Pancreas (tissue), 10 donors: ENCODE measurements at regions not wholly inside any gene's neighbourhood (a gene's known extent, or its start where the extent isn't known, plus 50 kb on each side); places are given as distances from the start of the nearest gene placed in this dataset.

Source experiments
- ATAC-seq, 4 donors: fragments of 200-7000 bp; cut with Tn5 transposase; one replicate each; pipeline versions ENCODE4 v1.8.0 to v1.9.1; 2020; ENCODE audit warnings: mild to moderate bottlenecking in 4 of 4, moderate library complexity in 4 of 4
- DNase-seq, 6 donors: peaks; one replicate each; pipeline ENCODE4 v3.0.0-alpha.2; 2020
- FAIRE-seq: peaks from 2 replicates; lab custom pipeline; 2012; peaks lifted over from hg19 to GRCh38; lab: Jason Lieb, UNC
- H3K27ac ChIP-seq, 4 donors: fragments of 200-600 bp; sonication (generic); 1 replicate in 3 of 4; 2 replicates in 1 of 4; pipeline versions ENCODE4 v1.5.0 to v1.8.0; 2020
- H3K27me3 ChIP-seq, 4 donors: fragments of 200-600 bp; one replicate each; pipeline ENCODE4 v1.8.0; 2021
- H3K36me3 ChIP-seq, 3 donors: fragments of 200-600 bp; sonication (generic) in 1 of 3; one replicate each; pipeline versions ENCODE4 v1.5.0 to v1.8.0; 2020 to 2021
- H3K4me1 ChIP-seq, 3 donors: fragments of 200-600 bp; one replicate each; pipeline ENCODE4 v1.8.0; 2021
- H3K4me3 ChIP-seq, 4 donors: fragments of 200-600 bp; sonication (generic) in 2 of 4; one replicate each; pipeline versions ENCODE4 v1.5.0 to v1.8.0; 2020 to 2021
- H3K9me3 ChIP-seq, 4 donors: fragments of 200-600 bp; one replicate each; pipeline ENCODE4 v1.8.0; 2021
- WGBS, 2 donors: extraction: QIAGEN DNeasy Blood & Tissue Kit; methylation state at CpG; one replicate each; pipeline ENCODE4 v1.1.7; 2013; 5-methylcytosine and 5-hydroxymethylcytosine counted together
- intact Hi-C, 3 donors: fragments of 100-400 bp; cut with DNase I; formaldehyde crosslinking; loops; one replicate each; pipeline versions ENCODE4 v1.11.1 to v1.14.2; 2022
- TF ChIP-seq, protein P1 (sequence below), 4 donors: fragments of 200-600 bp; sonication (generic) in 3 of 4; IDR thresholded peaks; one replicate each; pipeline versions ENCODE4 v1.5.0 to v1.8.0; 2021; ENCODE audit warnings: antibody characterized with exemption in 4 of 4
- donor health status: healthy with polysubstance abuse.
- donor health status: DM: no; HTN: no; CAD: no; lungs with moderate emphysema.
- donor health status: DM: no; HTN: no; CAD: no.
- donor health status: control.
- donor health status: control.
- donor health status: Bipolar disorder and iron deficiency.
- donor health status: DM: yes; HTN: yes; CAD: no.
- donor health status: DM: no; HTN: no; CAD: no.
- donor health status: DM: no; HTN: no; CAD: no.
- donor health status: DM: yes; HTN: yes; CAD: no.

DNA sequence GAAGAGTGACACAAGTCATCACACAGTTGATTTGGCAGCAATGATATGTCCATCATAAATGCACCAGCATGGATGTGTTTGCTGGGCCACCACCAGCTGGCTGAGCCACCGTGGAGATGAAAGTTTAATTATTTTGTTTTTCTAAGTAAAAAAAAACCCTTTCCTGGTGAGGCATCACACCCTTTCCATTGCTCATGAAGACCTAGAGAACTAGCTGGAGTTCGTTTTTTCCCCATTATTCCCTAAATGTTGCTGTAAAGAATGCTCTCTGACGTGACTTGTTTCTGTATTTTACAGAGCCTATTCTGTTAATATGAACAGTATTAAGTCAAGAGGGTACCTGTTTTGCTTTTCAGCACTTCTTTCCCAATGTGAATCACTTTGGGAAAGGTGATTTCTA lies 257.9 kb downstream of the MSRB3 start:
- H3K4me3 ChIP-seq, result no peak overlapping the region
- no peaks in the 10 kb centered on the region for H3K4me1 ChIP-seq
- TF ChIP-seq, protein P1, sequence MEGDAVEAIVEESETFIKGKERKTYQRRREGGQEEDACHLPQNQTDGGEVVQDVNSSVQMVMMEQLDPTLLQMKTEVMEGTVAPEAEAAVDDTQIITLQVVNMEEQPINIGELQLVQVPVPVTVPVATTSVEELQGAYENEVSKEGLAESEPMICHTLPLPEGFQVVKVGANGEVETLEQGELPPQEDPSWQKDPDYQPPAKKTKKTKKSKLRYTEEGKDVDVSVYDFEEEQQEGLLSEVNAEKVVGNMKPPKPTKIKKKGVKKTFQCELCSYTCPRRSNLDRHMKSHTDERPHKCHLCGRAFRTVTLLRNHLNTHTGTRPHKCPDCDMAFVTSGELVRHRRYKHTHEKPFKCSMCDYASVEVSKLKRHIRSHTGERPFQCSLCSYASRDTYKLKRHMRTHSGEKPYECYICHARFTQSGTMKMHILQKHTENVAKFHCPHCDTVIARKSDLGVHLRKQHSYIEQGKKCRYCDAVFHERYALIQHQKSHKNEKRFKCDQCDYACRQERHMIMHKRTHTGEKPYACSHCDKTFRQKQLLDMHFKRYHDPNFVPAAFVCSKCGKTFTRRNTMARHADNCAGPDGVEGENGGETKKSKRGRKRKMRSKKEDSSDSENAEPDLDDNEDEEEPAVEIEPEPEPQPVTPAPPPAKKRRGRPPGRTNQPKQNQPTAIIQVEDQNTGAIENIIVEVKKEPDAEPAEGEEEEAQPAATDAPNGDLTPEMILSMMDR (IDR thresholded peaks at IDR 0.05), result no peak
- ATAC-seq, result no peak
- WGBS, 2 donors, result 52 to 66% methylated on average over 3 of the region's 3 CpGs
- H3K27me3 ChIP-seq, result no peaks in the 10 kb centered on the region
- H3K27ac ChIP-seq, result no peak overlapping the region
- H3K36me3 ChIP-seq, result no peaks in the 10 kb centered on the region
- no peak for DNase-seq
- intact Hi-C loops, result no loop called here
- no peaks in the 10 kb centered on the region for H3K9me3 ChIP-seq
- no peak for FAIRE-seq

DNA sequence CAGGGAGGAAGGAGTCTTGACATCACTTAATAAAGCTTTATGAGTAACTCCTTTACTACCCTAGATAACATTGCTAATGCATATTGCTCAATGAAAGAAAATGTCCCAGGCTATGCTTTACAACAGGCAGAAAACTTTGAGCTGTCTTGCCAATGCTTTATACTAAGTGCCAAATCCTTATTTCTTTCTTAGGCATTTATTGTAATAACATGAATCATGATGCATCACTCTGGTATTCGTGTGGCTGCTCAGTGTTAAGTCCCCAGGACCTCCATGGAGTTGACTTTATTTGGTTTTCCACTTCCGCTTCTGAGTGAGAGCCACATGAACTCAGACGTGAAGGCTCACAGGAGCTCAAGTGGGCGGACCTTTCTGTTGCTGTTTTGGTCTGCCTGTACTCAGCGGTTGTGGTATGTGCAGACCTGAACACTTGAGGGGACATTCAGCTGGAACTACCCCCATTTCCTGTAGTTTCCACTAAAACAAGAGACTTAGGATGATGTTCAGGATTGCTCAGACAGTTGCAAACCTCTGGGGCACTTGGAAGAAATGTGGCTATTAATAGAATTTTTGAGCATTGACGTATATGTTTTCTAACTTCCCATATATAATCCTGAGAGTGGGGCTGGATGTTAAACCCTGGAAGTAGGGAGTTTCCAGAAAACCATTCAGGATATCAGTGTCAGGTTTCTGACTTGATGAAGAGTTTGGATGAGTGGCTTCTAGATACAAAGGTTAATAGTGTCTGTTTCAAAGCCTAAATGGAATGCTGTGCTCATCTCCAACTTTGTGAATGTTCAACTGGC lies 258.6 kb downstream of the MSRB3 start:
- Histone ChIP-seq H3K36me3 (no peaks in the 10 kb centered on the region), H3K4me3 (no peak overlapping the region), H3K27ac (no peak overlapping the region), H3K9me3 (no peaks in the 10 kb centered on the region), H3K4me1 (no peaks in the 10 kb centered on the region), H3K27me3 (no peaks in the 10 kb centered on the region)
- ATAC-seq (peak in 3 of 4 donors; percentile 48 to 80 (median 76)), FAIRE-seq (peak; percentile 13), DNase-seq (peak in 1 of 6 donors; percentile 28)
- intact Hi-C loops, result no loop called here
- TF ChIP-seq, protein P1 (IDR thresholded peaks at IDR 0.05), result no peak
- WGBS, 2 donors, result 38 to 52% methylated on average over 6 of the region's 6 CpGs

DNA sequence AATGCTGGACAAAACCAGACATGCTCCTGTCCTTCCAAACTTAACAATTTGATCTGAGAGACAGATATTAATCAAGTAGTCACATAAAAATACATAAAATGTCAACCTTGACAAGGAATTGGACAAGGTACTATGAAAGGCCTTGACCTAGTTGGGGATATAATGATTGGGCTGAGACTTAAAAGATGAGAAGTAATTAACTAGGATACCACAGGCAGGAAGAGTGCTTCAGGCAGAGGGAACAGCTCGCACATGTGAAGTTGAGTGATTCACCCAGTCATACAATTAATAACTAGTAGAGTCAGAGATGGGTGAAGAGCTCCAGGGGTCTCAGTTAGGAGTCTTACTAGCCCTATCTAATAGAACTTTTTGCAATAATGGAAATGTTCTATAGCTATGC lies 259.5 kb downstream of the MSRB3 start:
- DNase-seq (no peak), FAIRE-seq (no peak), ATAC-seq (no peak)
- Histone ChIP-seq H3K4me1 (no peaks in the 10 kb centered on the region), H3K27ac (no peak overlapping the region), H3K9me3 (no peaks in the 10 kb centered on the region), H3K4me3 (no peak overlapping the region), H3K36me3 (no peaks in the 10 kb centered on the region), H3K27me3 (no peaks in the 10 kb centered on the region)
- intact Hi-C loops, result no loop called here
- TF ChIP-seq, protein P1 (IDR thresholded peaks at IDR 0.05), result no peak
- WGBS, 2 donors, result 78 to 91% methylated on average over 1 of the region's 1 CpG

GRCh38 chr12:65539023-65539422 lies 260.5 kb downstream of the MSRB3 start:
- intact Hi-C loops, result no loop called here
- no peak overlapping the region for H3K27ac ChIP-seq
- ATAC-seq, result no peak
- H3K4me3 ChIP-seq, result no peak overlapping the region
- no peaks in the 10 kb centered on the region for H3K9me3 ChIP-seq
- FAIRE-seq, result no peak
- H3K36me3 ChIP-seq, result no peaks in the 10 kb centered on the region
- TF ChIP-seq, protein P1 (IDR thresholded peaks at IDR 0.05), result no peak
- no peaks in the 10 kb centered on the region for H3K4me1 ChIP-seq
- WGBS, 2 donors, result 46 to 52% methylated on average over 1 of the region's 1 CpG
- DNase-seq, result no peak
- no peaks in the 10 kb centered on the region for H3K27me3 ChIP-seq

- Histone ChIP-seq H3K4me3 (no peak overlapping the region), H3K4me1 (no peaks in the 10 kb centered on the region), H3K27ac (no peak overlapping the region), H3K9me3 (no peaks in the 10 kb centered on the region), H3K36me3 (no peaks in the 10 kb centered on the region), H3K27me3 (no peaks in the 10 kb centered on the region)
- no peak for ATAC-seq
- DNase-seq, result no peak
- intact Hi-C loops, result no loop called here
- TF ChIP-seq, protein P1 (IDR thresholded peaks at IDR 0.05), result no peak
- WGBS, 2 donors, result 94% methylated on average over 1 of the region's 1 CpG
- FAIRE-seq, result no peak
Measured at GRCh38 chr12:65540140-65540539, 261.7 kb downstream of the MSRB3 start.
